ENCODE measurements at regions not wholly inside any gene's neighbourhood (a gene's known extent, or its start where the extent isn't known, plus 50 kb on each side); places are given as distances from the start of the nearest gene placed in this dataset.

GRCh38 chr4:27101126-27101525, 240.5 kb downstream of the STIM2 start:
- TF ChIP-seq POLR2A (IDR thresholded peaks at IDR 0.05; ENCODE audit: low read length) (no peak), GATA1 (IDR thresholded peaks at IDR 0.05; ENCODE audit: low read depth, low read length) (no peak)
